Suprapubic skin (tissue), 3 donors: ENCODE measurements at regions not wholly inside any gene's neighbourhood (a gene's known extent, or its start where the extent isn't known, plus 50 kb on each side); places are given as distances from the start of the nearest gene placed in this dataset.

ENCODE experiments used
- POLR2AphosphoS5 ChIP-seq, 3 donors: sonication (generic); formaldehyde crosslinking; IDR thresholded peaks; one replicate each; pipeline ENCODE4 v1.6.1; 2017; ENCODE audit warnings: antibody characterized with exemption in 3 of 3
- TF ChIP-seq, protein P1 (sequence below), 2 donors: fragments of 200-600 bp in 1 of 2; fragments of 450-650 bp in 1 of 2; sonication (generic) in 1 of 2; IDR thresholded peaks; one replicate each; pipeline ENCODE4 v1.5.1; 2016 to 2019; ENCODE audit warnings: antibody characterized with exemption in 2 of 2, mild to moderate bottlenecking in 1 of 2, moderate library complexity in 1 of 2

DNA sequence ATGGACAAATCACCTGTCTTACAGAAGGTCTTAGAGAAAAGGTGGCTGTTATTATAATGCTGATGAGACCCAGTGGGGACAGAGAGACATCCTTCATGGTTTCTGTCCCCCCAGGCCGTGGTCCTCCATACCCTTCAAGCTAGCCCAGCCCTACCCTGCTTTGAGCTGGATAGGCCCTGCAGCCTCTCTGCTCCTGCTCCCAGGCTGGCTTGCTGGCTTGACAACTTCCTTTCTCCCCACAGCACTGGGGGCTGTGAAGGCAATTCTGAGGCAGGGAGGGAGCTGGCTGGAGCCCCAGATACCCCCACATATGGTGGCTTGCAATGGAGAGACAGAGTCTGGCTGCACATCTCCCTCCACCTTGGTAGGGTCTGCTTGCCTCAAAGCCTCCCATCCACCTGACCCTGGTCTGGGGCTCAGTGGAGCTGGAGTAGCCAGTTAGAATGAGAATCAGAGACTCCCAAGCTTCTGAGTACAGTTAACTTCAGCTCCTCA is 118.2 kb downstream of the PJA1 start:
- TF ChIP-seq, protein P1, sequence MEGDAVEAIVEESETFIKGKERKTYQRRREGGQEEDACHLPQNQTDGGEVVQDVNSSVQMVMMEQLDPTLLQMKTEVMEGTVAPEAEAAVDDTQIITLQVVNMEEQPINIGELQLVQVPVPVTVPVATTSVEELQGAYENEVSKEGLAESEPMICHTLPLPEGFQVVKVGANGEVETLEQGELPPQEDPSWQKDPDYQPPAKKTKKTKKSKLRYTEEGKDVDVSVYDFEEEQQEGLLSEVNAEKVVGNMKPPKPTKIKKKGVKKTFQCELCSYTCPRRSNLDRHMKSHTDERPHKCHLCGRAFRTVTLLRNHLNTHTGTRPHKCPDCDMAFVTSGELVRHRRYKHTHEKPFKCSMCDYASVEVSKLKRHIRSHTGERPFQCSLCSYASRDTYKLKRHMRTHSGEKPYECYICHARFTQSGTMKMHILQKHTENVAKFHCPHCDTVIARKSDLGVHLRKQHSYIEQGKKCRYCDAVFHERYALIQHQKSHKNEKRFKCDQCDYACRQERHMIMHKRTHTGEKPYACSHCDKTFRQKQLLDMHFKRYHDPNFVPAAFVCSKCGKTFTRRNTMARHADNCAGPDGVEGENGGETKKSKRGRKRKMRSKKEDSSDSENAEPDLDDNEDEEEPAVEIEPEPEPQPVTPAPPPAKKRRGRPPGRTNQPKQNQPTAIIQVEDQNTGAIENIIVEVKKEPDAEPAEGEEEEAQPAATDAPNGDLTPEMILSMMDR (IDR thresholded peaks at IDR 0.05) = no peak
- no peak for TF ChIP-seq POLR2AphosphoS5 (IDR thresholded peaks at IDR 0.05)
